H1 (cell line): ENCODE measurements at regions not wholly inside any gene's neighbourhood (a gene's known extent, or its start where the extent isn't known, plus 50 kb on each side); places are given as distances from the start of the nearest gene placed in this dataset.

ENCODE experiments used
- ATF2 ChIP-seq: IDR thresholded peaks from 2 replicates; pipeline ENCODE4 v1.6.1; 2012; ENCODE audit warnings: low read length, inconsistent platforms
- CHD7 ChIP-seq: fragments of 300-600 bp; sonication (generic); IDR thresholded peaks from 2 replicates; pipeline ENCODE4 v1.7.1; 2012; ENCODE audit warnings: low read length, moderate library complexity, mild to moderate bottlenecking, inconsistent platforms; ENCODE audit not compliant: insufficient replicate concordance
- EGR1 ChIP-seq: IDR thresholded peaks from 2 replicates; pipeline ENCODE4 v1.6.1; 2011; ENCODE audit warnings: low read depth, low read length, borderline replicate concordance
- EZH2 ChIP-seq: fragments of 200-600 bp; sonication (generic); IDR thresholded peaks from 2 replicates; pipeline ENCODE4 v1.7.1; 2012; ENCODE audit warnings: low read depth, mild to moderate bottlenecking, moderate library complexity, low read length, inconsistent platforms; ENCODE audit not compliant: severe bottlenecking
- JUND ChIP-seq: IDR thresholded peaks from 2 replicates; pipeline ENCODE4 v1.6.1; 2011; ENCODE audit warnings: mild to moderate bottlenecking, improper control_type of control experiment, low read length
- KDM5A ChIP-seq: fragments of 200-600 bp; IDR thresholded peaks from 2 replicates; pipeline ENCODE4 v1.7.1; 2012; ENCODE audit warnings: mild to moderate bottlenecking, low read length, inconsistent platforms, mixed read lengths
- POLR2AphosphoS5 ChIP-seq: IDR thresholded peaks from 2 replicates; pipeline ENCODE4 v1.6.1; 2011; ENCODE audit warnings: low read depth, low read length
- SIN3A ChIP-seq, 2 experiments: IDR thresholded peaks in 1 of 2; conservative IDR thresholded peaks in 1 of 2; 2 replicates each; pipeline ENCODE4 v1.6.1; 2011 to 2012; ENCODE audit warnings: low read length in 2 of 2, improper control_type of control experiment in 1 of 2, low read depth in 1 of 2, mild to moderate bottlenecking in 1 of 2
- SRF ChIP-seq: IDR thresholded peaks from 2 replicates; pipeline ENCODE4 v1.6.1; 2011; ENCODE audit warnings: mild to moderate bottlenecking, low read depth, low read length, moderate library complexity

GRCh38 chr6:121929301-121929700, 470.2 kb upstream of the HSF2 start (continued):
- TF ChIP-seq CHD7, result no peak
- TF ChIP-seq KDM5A, result no peak
- TF ChIP-seq SIN3A (conservative IDR thresholded peaks at IDR 0.05 in 1 of 2, IDR thresholded peaks at IDR 0.05 in 1 of 2; ENCODE audit: low read depth in 1 of 2, low read length in 2 of 2), result no peak
- no peak for TF ChIP-seq EZH2
- no peak for TF ChIP-seq ATF2
- TF ChIP-seq SRF, result no peak
- no peak for TF ChIP-seq EGR1
- TF ChIP-seq JUND, result no peak
- no peak for TF ChIP-seq POLR2AphosphoS5
